Testis (tissue), 2 donors: ENCODE measurements at regions not wholly inside any gene's neighbourhood (a gene's known extent, or its start where the extent isn't known, plus 50 kb on each side); places are given as distances from the start of the nearest gene placed in this dataset.

Experiments
- CTCF ChIP-seq, 3 experiments: fragments of 450-650 bp in 2 of 3; fragments of 200-600 bp in 1 of 3; sonication (generic) in 1 of 3; IDR thresholded peaks; one replicate each; pipeline ENCODE4 v1.5.1; 2016 to 2019; ENCODE audit warnings: antibody characterized with exemption in 3 of 3, mild to moderate bottlenecking in 2 of 3, moderate library complexity in 1 of 3
- POLR2A ChIP-seq: fragments of 450-650 bp; IDR thresholded peaks from one replicate; pipeline ENCODE4 v1.6.1; 2017; ENCODE audit warnings: antibody characterized with exemption, mild to moderate bottlenecking, moderate library complexity

- no peak for TF ChIP-seq CTCF (IDR thresholded peaks at IDR 0.05)
- no peak for TF ChIP-seq POLR2A
Observed at GRCh38 chr4:141575884-141576283, 60.5 kb upstream of the IL15 start.
